ENCODE measurements at regions not wholly inside any gene's neighbourhood (a gene's known extent, or its start where the extent isn't known, plus 50 kb on each side); places are given as distances from the start of the nearest gene placed in this dataset.

- no peak overlapping the region for H3K27ac ChIP-seq (ENCODE audit: control insufficient read depth, insufficient read depth, low read length)
- peaks cover 4% of the 10 kb centered on the region for H3K4me1 ChIP-seq (ENCODE audit: control insufficient read depth, extremely low read depth, insufficient read depth, low read length)
- no peaks in the 10 kb centered on the region for H4K20me1 ChIP-seq (ENCODE audit: control insufficient read depth, extremely low read depth, insufficient read depth, low read length)
- H3K9me3 ChIP-seq (ENCODE audit: control insufficient read depth, low read depth, low read length): no peaks in the 10 kb centered on the region
- no peaks in the 10 kb centered on the region for H3K9me1 ChIP-seq (ENCODE audit: control insufficient read depth, extremely low read depth, insufficient read depth, low read length)
- no peaks in the 10 kb centered on the region for H3K36me3 ChIP-seq (ENCODE audit: control insufficient read depth in 2 of 2, extremely low read depth in 1 of 2, insufficient read depth in 2 of 2, low read length in 2 of 2)
- FAIRE-seq: no peak
- H3K4me3 ChIP-seq (ENCODE audit: control insufficient read depth in 2 of 3, extremely low read depth in 1 of 3, insufficient read depth in 2 of 3, low read depth in 1 of 3, low read length in 3 of 3): no peak overlapping the region
- H3K4me2 ChIP-seq (ENCODE audit: control insufficient read depth, extremely low read depth, insufficient read depth, low read depth, low read length): no peak overlapping the region
- H3K9ac ChIP-seq (ENCODE audit: control insufficient read depth, extremely low read depth, insufficient read depth, low read length): no peak overlapping the region
- H3K27me3 ChIP-seq (ENCODE audit: control insufficient read depth, extremely low read depth, insufficient read depth, low read length): no peaks in the 10 kb centered on the region
- no peak for DNase-seq (ENCODE audit: low read depth, low spot score)
- TF ChIP-seq CTCF (optimal IDR thresholded peaks at IDR 0.05 in 1 of 3, IDR thresholded peaks at IDR 0.05 in 1 of 3, conservative IDR thresholded peaks at IDR 0.05 in 1 of 3; ENCODE audit: extremely low read depth in 1 of 3, insufficient read depth in 2 of 3, low read length in 3 of 3) (no peak), EZH2 (IDR thresholded peaks at IDR 0.05; ENCODE audit: low read length) (no peak)
- H3K79me2 ChIP-seq (ENCODE audit: control insufficient read depth, insufficient read depth, low read length): no peaks in the 10 kb centered on the region
- dilution Hi-C loops (cut with MboI; ENCODE audit: extremely low pct_ligation_motif_present, low sequenced_read_pairs): no loop called here
- H2AFZ ChIP-seq (ENCODE audit: control insufficient read depth, low read length): no peak overlapping the region
These were observed 548.2 kb downstream of the PTPRU start for GRCh38 chr1:29784276-29785136.

- Histone ChIP-seq H3K27me3 (ENCODE audit: control insufficient read depth, extremely low read depth, insufficient read depth, low read length) (no peaks in the 10 kb centered on the region), H3K4me2 (ENCODE audit: control insufficient read depth, extremely low read depth, insufficient read depth, low read depth, low read length) (no peak overlapping the region), H3K79me2 (ENCODE audit: control insufficient read depth, insufficient read depth, low read length) (no peaks in the 10 kb centered on the region), H3K36me3 (ENCODE audit: control insufficient read depth in 2 of 2, extremely low read depth in 1 of 2, insufficient read depth in 2 of 2, low read length in 2 of 2) (no peaks in the 10 kb centered on the region), H4K20me1 (ENCODE audit: control insufficient read depth, extremely low read depth, insufficient read depth, low read length) (no peaks in the 10 kb centered on the region), H3K4me1 (ENCODE audit: control insufficient read depth, extremely low read depth, insufficient read depth, low read length) (no peaks in the 10 kb centered on the region), H3K9me1 (ENCODE audit: control insufficient read depth, extremely low read depth, insufficient read depth, low read length) (no peaks in the 10 kb centered on the region), H3K27ac (ENCODE audit: control insufficient read depth, insufficient read depth, low read length) (no peak overlapping the region), H3K4me3 (ENCODE audit: control insufficient read depth in 2 of 3, extremely low read depth in 1 of 3, insufficient read depth in 2 of 3, low read depth in 1 of 3, low read length in 3 of 3) (no peak overlapping the region), H3K9ac (ENCODE audit: control insufficient read depth, extremely low read depth, insufficient read depth, low read length) (no peak overlapping the region), H3K9me3 (ENCODE audit: control insufficient read depth, low read depth, low read length) (no peaks in the 10 kb centered on the region), H2AFZ (ENCODE audit: control insufficient read depth, low read length) (no peak overlapping the region)
- FAIRE-seq: no peak
- dilution Hi-C loops (cut with MboI; ENCODE audit: extremely low pct_ligation_motif_present, low sequenced_read_pairs): no loop called here
- DNase-seq (ENCODE audit: low read depth, low spot score): no peak
- TF ChIP-seq EZH2 (IDR thresholded peaks at IDR 0.05; ENCODE audit: low read length) (no peak), CTCF (optimal IDR thresholded peaks at IDR 0.05 in 1 of 3, IDR thresholded peaks at IDR 0.05 in 1 of 3, conservative IDR thresholded peaks at IDR 0.05 in 1 of 3; ENCODE audit: extremely low read depth in 1 of 3, insufficient read depth in 2 of 3, low read length in 3 of 3) (no peak)
These were observed 547.4 kb downstream of the PTPRU start for GRCh38 chr1:29783508-29784275.

Data from keratinocyte (primary cell).